DND-41 (cell line): ENCODE measurements at regions not wholly inside any gene's neighbourhood (a gene's known extent, or its start where the extent isn't known, plus 50 kb on each side); places are given as distances from the start of the nearest gene placed in this dataset.

Experiments
- ATAC-seq: fragments of 200-7000 bp; cut with Tn5 transposase; 3 replicates; pipeline ENCODE4 v1.9.1; 2021; ENCODE audit warnings: low read depth; ENCODE audit not compliant: insufficient read depth
- DNase-seq: peaks from one replicate; pipeline ENCODE4 v3.0.0-alpha.2; 2020
- H2AFZ ChIP-seq: 2 replicates; pipeline ENCODE4 v1.6.0; 2012; ENCODE audit warnings: low read depth, low read length
- H3K27ac ChIP-seq: 2 replicates; pipeline ENCODE4 v1.5.1; 2012; ENCODE audit warnings: low read length, inconsistent platforms
- H3K27me3 ChIP-seq: fragments of 200-600 bp; sonication (generic); 2 replicates; pipeline ENCODE4 v1.6.0; 2012; ENCODE audit warnings: low read length, mild to moderate bottlenecking, inconsistent platforms; ENCODE audit not compliant: insufficient read depth, poor library complexity
- H3K36me3 ChIP-seq: 2 replicates; pipeline ENCODE4 v1.5.1; 2012; ENCODE audit warnings: low read length, inconsistent platforms; ENCODE audit not compliant: insufficient read depth
- H3K4me1 ChIP-seq: 2 replicates; pipeline ENCODE4 v1.5.1; 2012; ENCODE audit warnings: mild to moderate bottlenecking, low read length; ENCODE audit not compliant: insufficient read depth
- H3K4me2 ChIP-seq: 2 replicates; pipeline ENCODE4 v1.6.0; 2012; ENCODE audit warnings: mild to moderate bottlenecking, moderate library complexity, low read length, inconsistent platforms; ENCODE audit not compliant: insufficient read depth
- H3K4me3 ChIP-seq, 2 experiments: fragments of 200-600 bp in 1 of 2; shearing (Covaris generic) in 1 of 2; 2 replicates each; pipeline ENCODE4 v1.5.1; 2012 to 2016; ENCODE audit warnings: inconsistent platforms in 2 of 2, low read length in 2 of 2, mild to moderate bottlenecking in 2 of 2, low read depth in 1 of 2, moderate library complexity in 1 of 2
- H3K79me2 ChIP-seq: 2 replicates; pipeline ENCODE4 v1.6.0; 2012; ENCODE audit warnings: low read length, inconsistent platforms; ENCODE audit not compliant: insufficient read depth
- H3K9ac ChIP-seq: 2 replicates; pipeline ENCODE4 v1.6.0; 2012; ENCODE audit warnings: low read depth, mild to moderate bottlenecking, inconsistent platforms, low read length, moderate library complexity
- H3K9me3 ChIP-seq: 2 replicates; pipeline ENCODE4 v1.5.1; 2012; ENCODE audit warnings: low read length, moderate library complexity, mild to moderate bottlenecking, inconsistent platforms; ENCODE audit not compliant: insufficient read depth, severe bottlenecking
- H4K20me1 ChIP-seq: 2 replicates; pipeline ENCODE4 v1.6.0; 2012; ENCODE audit warnings: low read length; ENCODE audit not compliant: insufficient read depth
- CTCF ChIP-seq: IDR thresholded peaks from 2 replicates; pipeline ENCODE4 v1.5.1; 2012; ENCODE audit warnings: borderline replicate concordance, low read length, moderate library complexity, mild to moderate bottlenecking; ENCODE audit not compliant: poor library complexity, severe bottlenecking; ENCODE audit errors: extremely low read depth
- EZH2 ChIP-seq: IDR thresholded peaks from 3 replicates; pipeline ENCODE4 v1.6.1; 2012; ENCODE audit warnings: borderline replicate concordance, low read depth, mild to moderate bottlenecking, moderate library complexity, low read length, inconsistent platforms; ENCODE audit not compliant: severe bottlenecking

- no peak overlapping the region for H3K9ac ChIP-seq
- H3K4me2 ChIP-seq, result no peak overlapping the region
- H3K79me2 ChIP-seq, result no peaks in the 10 kb centered on the region
- H3K4me1 ChIP-seq, result no peaks in the 10 kb centered on the region
- no peak overlapping the region for H3K27ac ChIP-seq
- H2AFZ ChIP-seq, result no peak overlapping the region
- H3K27me3 ChIP-seq, result no peaks in the 10 kb centered on the region
- ATAC-seq (no peak), DNase-seq (no peak)
- no peak overlapping the region for H3K4me3 ChIP-seq
- TF ChIP-seq EZH2, result no peak
- no peak for TF ChIP-seq CTCF
- H3K9me3 ChIP-seq, result no peaks in the 10 kb centered on the region
- no peaks in the 10 kb centered on the region for H4K20me1 ChIP-seq
- H3K36me3 ChIP-seq, result no peaks in the 10 kb centered on the region
These were observed 173.0 kb upstream of the PALMD start for GRCh38 chr1:99472893-99473292.

- no peak for DNase-seq
- Histone ChIP-seq H3K4me1 (no peaks in the 10 kb centered on the region), H3K27ac (no peak overlapping the region), H3K27me3 (no peaks in the 10 kb centered on the region), H3K4me2 (no peak overlapping the region), H3K79me2 (no peaks in the 10 kb centered on the region), H4K20me1 (no peaks in the 10 kb centered on the region), H3K4me3 (no peak overlapping the region), H3K36me3 (no peaks in the 10 kb centered on the region), H3K9me3 (no peaks in the 10 kb centered on the region), H2AFZ (no peak overlapping the region), H3K9ac (no peak overlapping the region)
- TF ChIP-seq EZH2, result no peak
- TF ChIP-seq CTCF, result no peak
- no peak for ATAC-seq
These were observed 171.5 kb upstream of the PALMD start for GRCh38 chr1:99474350-99474893.

- no peaks in the 10 kb centered on the region for H3K4me1 ChIP-seq
- no peaks in the 10 kb centered on the region for H3K79me2 ChIP-seq
- no peaks in the 10 kb centered on the region for H3K9me3 ChIP-seq
- no peaks in the 10 kb centered on the region for H4K20me1 ChIP-seq
- TF ChIP-seq EZH2 (no peak), CTCF (no peak)
- no peak overlapping the region for H3K4me2 ChIP-seq
- ATAC-seq, result no peak
- H3K27me3 ChIP-seq, result no peaks in the 10 kb centered on the region
- H2AFZ ChIP-seq, result no peak overlapping the region
- DNase-seq, result no peak
- H3K9ac ChIP-seq, result no peak overlapping the region
- no peak overlapping the region for H3K4me3 ChIP-seq
- H3K36me3 ChIP-seq, result no peaks in the 10 kb centered on the region
- H3K27ac ChIP-seq, result no peak overlapping the region
These were observed 169.9 kb upstream of the PALMD start for GRCh38 chr1:99476058-99476457.
